NCI-H1930 (cell line): ENCODE measurements at regions not wholly inside any gene's neighbourhood (a gene's known extent, or its start where the extent isn't known, plus 50 kb on each side); places are given as distances from the start of the nearest gene placed in this dataset.
"Not testable (repeated sequence)": the region's sequence is repeated elsewhere in the genome, so short reads cannot be mapped to it uniquely, and the experiment has no call there.

Source experiments
- DNase-seq, 2 experiments: peaks; one replicate each; lab custom pipeline; 2025; lab: John Stamatoyannopoulos, UW

GRCh38 chr2:48190230-48190629 lies 124.3 kb upstream of the FOXN2 start:
- no peak for DNase-seq

DNA sequence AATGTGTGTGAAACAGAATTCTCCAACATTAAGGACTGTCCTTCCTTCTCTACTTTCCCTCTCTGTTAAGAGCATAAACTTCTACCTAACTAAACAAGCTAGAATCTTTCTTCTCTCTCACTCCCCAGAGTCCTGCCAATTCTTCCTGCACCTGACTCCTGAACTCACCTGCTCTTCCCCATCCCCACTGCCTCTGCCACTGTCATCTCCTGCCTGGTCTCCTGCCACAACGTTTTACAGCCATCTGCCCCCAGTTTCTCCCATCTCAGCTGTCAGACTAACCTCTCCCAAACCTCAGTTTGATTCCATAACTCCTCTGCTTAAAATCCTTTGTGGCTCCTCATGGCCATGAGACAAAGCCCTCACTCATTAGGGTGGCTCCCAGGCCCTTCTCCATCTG lies 119.8 kb upstream of the FOXN2 start:
- DNase-seq: no peak

GRCh38 chr2:48195169-48195568 lies 119.3 kb upstream of the FOXN2 start:
- DNase-seq: no peak

DNA sequence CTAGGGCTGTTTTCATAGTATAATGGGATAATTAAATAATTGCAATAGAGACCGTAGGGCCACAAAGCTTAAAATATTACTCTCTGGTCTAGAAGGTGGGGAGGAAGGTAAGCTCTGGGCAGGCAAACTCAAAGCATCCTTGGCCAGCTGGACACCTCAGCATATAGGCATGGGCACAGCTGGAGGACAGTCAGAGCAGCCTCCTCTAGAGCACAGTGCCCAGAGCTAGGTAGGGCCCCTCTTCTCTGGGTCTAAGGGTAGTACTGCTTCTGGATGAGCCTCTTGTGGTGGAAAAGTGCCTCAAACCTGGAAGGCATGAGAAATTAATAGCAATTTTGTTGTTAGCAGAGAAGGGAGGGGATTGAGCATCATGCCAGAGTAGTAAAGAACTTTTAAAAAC lies 116.9 kb upstream of the FOXN2 start:
- no peak for DNase-seq

GRCh38 chr2:48198371-48198770 lies 116.1 kb upstream of the FOXN2 start:
- DNase-seq: no peak

DNA sequence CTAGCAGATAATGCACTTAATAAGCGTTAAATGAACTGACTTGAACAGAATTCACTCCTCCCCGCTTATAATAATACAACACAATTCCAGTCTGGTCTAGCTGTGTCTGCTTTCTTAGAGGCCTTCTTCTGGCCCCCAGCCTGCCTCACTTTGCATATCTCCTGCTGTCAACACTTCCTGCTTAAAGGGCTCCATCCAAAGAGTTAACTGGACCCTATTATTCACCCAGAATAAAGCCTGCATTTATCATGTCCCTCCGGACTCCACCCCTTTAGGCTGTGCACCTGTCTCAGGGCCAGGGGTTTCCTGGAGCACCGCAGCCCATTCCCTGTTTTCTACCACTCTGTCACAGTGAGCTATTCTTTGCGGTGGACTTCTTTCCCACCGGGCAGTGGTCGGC lies 115.4 kb upstream of the FOXN2 start:
- no peak for DNase-seq

DNA sequence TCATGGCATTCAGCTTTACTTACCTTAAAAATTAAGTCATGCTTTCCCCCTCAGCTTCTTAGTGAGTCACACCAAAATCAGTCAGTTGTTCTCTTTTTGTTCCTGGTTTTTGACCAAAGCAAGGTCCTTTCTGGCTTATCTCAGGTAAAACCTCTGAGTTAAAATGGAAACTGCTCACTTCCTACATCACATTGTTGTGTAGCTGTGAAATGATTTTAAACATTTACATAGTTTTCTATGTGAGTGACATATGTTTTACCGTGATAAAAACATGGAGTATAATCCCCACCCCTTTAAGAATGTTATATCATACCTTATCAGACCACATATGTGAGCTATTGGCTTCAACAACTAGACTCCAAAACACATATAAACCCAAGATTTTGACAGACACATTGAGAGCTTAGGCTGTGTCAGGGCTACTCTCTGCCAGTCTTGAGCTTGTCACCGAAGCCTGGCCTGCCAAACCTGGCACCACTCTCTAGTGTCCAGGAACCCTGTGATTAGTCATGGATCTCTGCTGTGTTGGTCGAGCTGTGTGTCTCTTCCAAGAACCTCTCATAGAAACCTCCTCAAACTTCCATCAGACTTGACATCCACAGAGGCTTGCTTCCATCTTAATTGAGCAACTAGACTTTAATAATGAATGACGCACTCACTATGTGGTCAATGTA lies 113.7 kb upstream of the FOXN2 start:
- DNase-seq: no peak

DNA sequence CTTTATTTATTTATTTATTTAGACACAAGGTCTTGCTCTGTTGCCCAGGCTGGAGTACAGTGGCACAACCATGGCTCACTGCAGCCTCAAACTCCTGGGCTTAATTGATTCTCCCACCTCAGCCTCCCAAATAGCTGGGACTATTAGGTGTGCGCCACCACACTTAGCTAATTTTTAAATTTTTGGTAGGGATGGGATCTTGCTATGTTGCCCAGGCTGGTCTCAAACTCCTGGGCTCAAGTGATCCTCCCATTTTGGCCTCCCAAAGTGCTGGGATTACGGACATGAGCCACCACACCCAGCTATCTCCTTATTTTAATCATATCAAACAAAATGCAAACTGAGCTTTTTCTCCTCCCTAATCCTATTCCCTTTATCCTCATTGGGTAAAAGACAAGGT lies 113.0 kb upstream of the FOXN2 start:
- DNase-seq: not testable (repeated sequence)

- no peak for DNase-seq
Measured at GRCh38 chr2:48202863-48203642, 111.4 kb upstream of the FOXN2 start.

DNA sequence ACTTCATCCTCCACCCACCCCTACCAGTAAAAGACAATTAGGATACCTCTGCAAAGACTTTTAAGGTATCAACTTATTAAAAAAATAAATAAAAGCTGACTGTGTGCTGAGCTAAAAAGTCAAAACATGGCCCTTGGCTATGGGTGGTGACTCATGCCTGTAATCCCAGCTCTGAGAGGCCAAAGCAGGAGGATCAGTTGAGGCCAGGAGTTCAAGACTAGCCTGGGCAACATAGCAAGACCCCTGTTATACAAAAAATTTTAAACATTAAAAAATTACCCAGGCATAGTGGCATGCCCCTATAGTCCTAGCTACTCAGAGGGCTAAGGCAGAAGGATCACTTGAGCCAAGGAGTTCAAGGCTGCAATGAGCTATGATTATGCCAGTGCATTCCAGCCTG lies 110.8 kb upstream of the FOXN2 start:
- DNase-seq: no peak

- no peak for DNase-seq
Measured at GRCh38 chr2:48204750-48205136, 109.7 kb upstream of the FOXN2 start.

DNA sequence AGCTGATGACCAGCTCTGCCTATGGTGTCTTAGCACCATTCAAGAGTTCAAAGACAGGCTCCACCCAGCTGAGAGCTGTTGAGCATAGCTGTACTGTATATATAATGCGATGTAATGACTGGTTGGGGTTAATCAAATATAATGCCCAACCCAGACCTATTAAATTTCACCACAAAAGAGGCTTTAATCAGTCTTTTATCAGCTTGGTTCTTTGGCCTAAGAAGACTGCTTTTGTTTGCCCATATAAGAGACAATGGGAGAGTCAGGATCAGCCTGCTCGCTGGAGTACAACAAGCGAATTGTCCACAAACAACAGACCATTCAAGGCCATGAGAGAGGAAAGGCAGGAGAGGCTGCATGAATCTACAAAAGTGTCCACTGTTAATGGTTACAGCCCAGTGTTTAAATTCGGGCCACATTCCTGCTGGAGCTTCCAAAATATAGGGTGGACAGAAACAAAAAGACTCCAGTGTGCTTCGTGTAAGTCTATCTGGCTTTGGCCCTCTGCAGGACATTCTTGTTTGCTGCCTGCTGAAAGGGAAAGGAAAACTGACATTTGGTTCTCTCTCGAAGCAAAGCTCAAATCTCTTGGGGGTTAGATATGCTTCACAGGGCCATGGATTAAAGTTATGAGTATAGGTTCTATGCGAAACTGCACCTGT lies 109.2 kb upstream of the FOXN2 start:
- DNase-seq: peak in 1 of 2 experiments; percentile 7

GRCh38 chr2:48206056-48206656 lies 108.3 kb upstream of the FOXN2 start:
- DNase-seq: not testable (repeated sequence)

GRCh38 chr2:48207201-48207641 lies 107.3 kb upstream of the FOXN2 start:
- no peak for DNase-seq

DNA sequence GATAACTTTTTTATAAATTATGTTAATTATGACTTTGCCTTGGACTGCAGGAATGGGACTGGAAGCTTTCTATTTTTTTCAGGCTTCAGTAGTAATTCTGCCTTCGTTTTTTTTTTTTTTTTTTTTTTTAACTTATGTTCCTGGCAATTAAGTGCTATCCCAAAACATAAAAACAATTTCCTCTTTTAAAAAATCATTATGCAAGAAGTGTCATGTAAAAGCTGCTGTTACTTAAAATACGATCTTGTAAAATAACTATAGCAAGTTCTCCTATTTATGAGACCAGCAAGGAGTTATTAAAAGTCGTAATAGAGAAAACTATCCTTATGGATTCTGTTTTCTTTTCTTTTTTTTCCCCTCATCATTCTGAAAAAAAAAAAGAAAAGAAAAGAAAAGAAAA lies 106.6 kb upstream of the FOXN2 start:
- DNase-seq: no peak

- no peak for DNase-seq
Measured at GRCh38 chr2:48209214-48209885, 105.1 kb upstream of the FOXN2 start.

DNA sequence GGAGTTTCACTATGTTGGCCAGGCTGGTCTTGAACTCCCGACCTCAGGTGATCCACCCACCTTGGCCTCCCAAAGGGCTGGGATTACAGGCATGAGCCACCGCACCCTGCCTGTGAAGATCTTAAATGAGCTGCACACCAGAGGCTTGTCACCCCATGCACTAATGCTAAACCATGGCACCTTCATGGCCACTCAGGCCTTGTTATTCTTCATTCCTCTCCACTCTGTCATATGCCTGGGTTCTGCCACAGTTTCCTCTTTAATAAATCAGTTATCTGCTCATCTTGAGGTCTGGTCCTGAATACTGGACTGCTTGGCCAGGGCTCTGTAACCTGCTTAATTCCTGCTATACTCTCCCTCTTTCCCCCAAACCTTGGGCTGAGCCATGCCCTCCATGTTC lies 104.3 kb upstream of the FOXN2 start:
- DNase-seq: no peak

- no peak for DNase-seq
Measured at GRCh38 chr2:48213646-48214045, 100.8 kb upstream of the FOXN2 start.

DNA sequence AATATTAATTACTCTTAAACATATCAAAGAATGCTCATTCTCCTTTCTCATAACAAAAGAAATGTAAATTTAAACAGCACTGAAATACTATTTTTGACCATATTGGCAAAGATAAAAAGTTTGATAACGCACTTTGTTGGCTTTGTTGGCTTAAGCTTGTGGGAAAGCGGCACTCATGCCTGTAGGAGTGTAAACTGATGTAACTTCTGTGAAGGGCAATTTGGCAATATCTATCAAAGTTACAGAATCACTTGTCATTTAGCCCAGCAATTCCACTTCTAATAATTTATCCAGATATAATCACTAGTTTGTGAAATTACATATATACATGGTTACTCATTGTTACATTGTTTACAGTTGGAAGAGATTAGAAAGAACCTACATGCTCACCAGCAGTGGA lies 96.3 kb upstream of the FOXN2 start:
- DNase-seq: no peak

GRCh38 chr2:48219234-48219554 lies 95.3 kb upstream of the FOXN2 start:
- DNase-seq: no peak

DNA sequence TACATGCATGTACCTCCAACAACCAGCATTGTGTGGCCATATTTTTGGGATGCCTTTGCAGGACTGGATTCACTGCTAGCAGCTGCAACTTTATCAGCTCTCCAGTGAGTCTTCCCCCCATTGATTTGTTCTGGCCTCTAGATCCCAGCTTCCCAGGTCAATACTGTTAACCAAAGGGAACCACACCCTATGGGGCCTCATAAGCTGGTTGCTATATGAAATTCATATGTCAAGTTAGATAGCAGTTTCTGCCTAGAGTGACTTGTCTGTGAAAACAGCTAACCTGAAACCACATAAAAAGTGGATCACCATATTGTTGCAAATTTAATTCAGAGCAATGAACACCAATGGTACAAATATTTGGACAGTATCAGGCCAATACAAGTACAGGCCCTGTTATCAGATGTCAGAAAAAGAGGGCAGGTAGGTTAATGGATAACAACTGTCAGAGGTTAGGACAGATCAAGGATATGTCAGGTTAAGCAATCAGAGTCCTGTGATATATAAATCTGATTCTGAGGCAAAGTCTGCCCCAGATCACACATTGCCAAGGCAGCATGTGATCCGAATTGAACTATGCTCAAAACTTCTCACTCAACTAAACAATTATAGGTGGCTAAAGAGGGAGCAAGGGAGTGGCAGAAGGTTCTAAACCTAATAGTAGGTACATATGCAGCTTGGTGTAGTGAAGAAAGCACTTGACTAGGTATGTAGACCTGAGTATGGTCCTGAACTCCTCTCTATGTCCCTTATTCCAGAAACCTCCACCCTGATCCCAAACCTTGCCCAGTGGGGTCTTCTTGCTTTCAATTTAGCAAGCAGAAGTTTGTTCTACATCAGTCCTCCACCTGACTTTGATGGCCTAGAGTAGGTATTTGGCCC lies 94.7 kb upstream of the FOXN2 start:
- no peak for DNase-seq
